GM19043 (cell line): ENCODE measurements at regions not wholly inside any gene's neighbourhood (a gene's known extent, or its start where the extent isn't known, plus 50 kb on each side); places are given as distances from the start of the nearest gene placed in this dataset.
"Not testable (repeated sequence)": the region's sequence is repeated elsewhere in the genome, so short reads cannot be mapped to it uniquely, and the experiment has no call there.

ENCODE experiments used
- ATAC-seq: cut with Tn5 transposase; IDR thresholded peaks from one replicate; pipeline ENCODE4 v1.9.1; 2021; ENCODE audit warnings: low read depth; ENCODE audit not compliant: unreplicated experiment

GRCh38 chr12:23222801-23223200 lies 597.8 kb downstream of the ETNK1 start:
- no peak for ATAC-seq

GRCh38 chr12:23228101-23228500 lies 603.1 kb downstream of the ETNK1 start:
- ATAC-seq: no peak

- ATAC-seq: no peak
Measured at GRCh38 chr12:23230899-23231298, 605.9 kb downstream of the ETNK1 start.

GRCh38 chr12:23236066-23236780 lies 611.3 kb downstream of the ETNK1 start:
- ATAC-seq: no peak

- ATAC-seq: no peak
Measured at GRCh38 chr12:23236811-23237210, 611.8 kb downstream of the ETNK1 start.

- ATAC-seq: no peak
Measured at GRCh38 chr12:23238190-23238589, 613.2 kb downstream of the ETNK1 start.

GRCh38 chr12:23238957-23239356 lies 614.0 kb downstream of the ETNK1 start:
- ATAC-seq: no peak

- ATAC-seq: no peak
Measured at GRCh38 chr12:23245186-23245585, 620.2 kb downstream of the ETNK1 start.

GRCh38 chr12:23253191-23253590 lies 628.2 kb downstream of the ETNK1 start:
- no peak for ATAC-seq

- not testable (repeated sequence) for ATAC-seq
Measured at GRCh38 chr12:23253910-23254309, 628.9 kb downstream of the ETNK1 start.

GRCh38 chr12:23259558-23259957 lies 634.6 kb downstream of the ETNK1 start:
- ATAC-seq: no peak

GRCh38 chr12:23262670-23263069 lies 637.7 kb downstream of the ETNK1 start:
- no peak for ATAC-seq

GRCh38 chr12:23277831-23278230 lies 652.9 kb downstream of the ETNK1 start:
- no peak for ATAC-seq

- no peak for ATAC-seq
Measured at GRCh38 chr12:23281295-23281694, 656.3 kb downstream of the ETNK1 start.

- ATAC-seq: no peak
Measured at GRCh38 chr12:23282701-23283100, 657.7 kb downstream of the ETNK1 start.

GRCh38 chr12:23285764-23286530 lies 661.0 kb downstream of the ETNK1 start:
- not testable (repeated sequence) for ATAC-seq

GRCh38 chr12:23290627-23291330 lies 658.7 kb downstream of the SOX5 start:
- ATAC-seq: no peak

- ATAC-seq: no peak
Measured at GRCh38 chr12:23303220-23303619, 646.2 kb downstream of the SOX5 start.

GRCh38 chr12:23303821-23304220 lies 645.6 kb downstream of the SOX5 start:
- ATAC-seq: no peak

GRCh38 chr12:23333938-23334337 lies 615.5 kb downstream of the SOX5 start:
- ATAC-seq: no peak

- no peak for ATAC-seq
Measured at GRCh38 chr12:23335593-23335992, 613.9 kb downstream of the SOX5 start.
